Fibroblast of skin of left quadriceps (primary cell): ENCODE measurements at regions not wholly inside any gene's neighbourhood (a gene's known extent, or its start where the extent isn't known, plus 50 kb on each side); places are given as distances from the start of the nearest gene placed in this dataset.

Experiments
- DNase-seq, 2 experiments: peaks; one replicate each; pipeline ENCODE4 v3.0.0-alpha.2; 2013; ENCODE audit warnings: low read depth in 2 of 2

DNA sequence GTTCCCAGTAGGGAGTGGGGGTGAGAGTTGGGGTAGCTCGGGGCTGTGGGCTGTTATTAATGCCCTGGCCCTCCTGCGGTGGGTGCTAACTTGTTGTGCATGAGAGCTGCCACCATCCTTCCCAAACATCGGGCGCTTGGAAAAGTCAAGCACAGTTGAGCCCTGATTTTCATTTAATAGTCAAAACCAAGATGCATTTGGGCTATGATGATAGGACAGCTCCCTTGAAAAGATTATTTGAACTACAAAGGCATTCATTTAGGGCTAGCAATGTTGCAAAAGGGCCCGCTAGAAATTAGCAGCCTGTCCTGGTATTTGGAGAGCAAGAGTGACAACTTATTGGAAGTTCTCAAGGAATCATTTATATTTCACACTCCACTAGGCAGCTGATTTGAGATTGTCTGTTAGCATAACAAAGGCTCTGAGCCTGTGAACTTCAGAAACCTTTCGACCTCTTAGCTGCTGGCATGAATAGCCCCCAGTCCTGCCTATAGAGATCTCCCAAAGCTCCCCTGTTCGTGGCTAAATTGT lies 128.2 kb upstream of the TMEM161B start:
- DNase-seq = no peak

DNA sequence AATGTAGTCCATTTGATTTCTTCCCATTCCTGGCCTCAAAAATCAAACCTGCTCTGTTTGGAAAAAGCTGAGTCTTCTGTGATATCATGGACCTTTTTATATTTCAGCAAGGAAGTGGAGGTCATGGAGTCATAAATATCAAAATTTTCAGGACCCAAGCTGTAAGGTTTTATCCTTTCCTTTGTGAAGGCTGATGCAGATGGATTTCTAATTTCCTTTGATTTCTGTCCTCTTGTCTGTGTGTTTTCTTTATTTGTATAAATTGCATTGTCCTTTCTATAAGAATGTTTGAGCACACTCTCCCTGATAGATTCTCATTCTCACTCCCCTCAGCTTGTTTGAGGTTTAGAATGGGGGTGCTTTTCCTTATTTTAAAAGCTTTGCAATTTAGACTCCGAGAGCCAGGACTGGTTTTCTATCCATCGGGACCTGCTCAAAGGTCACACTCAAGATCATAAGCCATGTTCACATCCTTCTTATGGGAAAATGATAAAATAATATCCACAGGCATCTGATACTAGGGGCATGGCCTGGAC lies 127.4 kb upstream of the TMEM161B start:
- DNase-seq = no peak

DNA sequence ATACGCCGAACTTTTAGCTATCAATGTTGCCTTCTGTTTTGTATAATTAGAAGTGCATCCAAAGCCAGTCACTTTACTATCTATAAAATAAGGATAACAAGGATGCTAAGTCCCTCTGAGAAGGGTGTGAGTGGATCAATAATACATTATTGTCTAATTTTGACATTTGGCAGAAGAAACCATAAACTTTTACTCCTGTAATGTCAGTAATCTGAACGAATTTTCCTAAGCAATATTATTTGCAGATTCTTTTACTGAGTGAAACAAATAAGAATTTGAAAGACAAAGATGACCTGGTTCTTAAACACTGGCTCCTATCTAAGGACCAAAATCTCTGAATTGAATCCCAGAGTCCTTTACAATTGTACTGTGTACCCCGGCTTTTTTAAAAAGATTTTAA lies 126.6 kb upstream of the TMEM161B start:
- no peak for DNase-seq

DNA sequence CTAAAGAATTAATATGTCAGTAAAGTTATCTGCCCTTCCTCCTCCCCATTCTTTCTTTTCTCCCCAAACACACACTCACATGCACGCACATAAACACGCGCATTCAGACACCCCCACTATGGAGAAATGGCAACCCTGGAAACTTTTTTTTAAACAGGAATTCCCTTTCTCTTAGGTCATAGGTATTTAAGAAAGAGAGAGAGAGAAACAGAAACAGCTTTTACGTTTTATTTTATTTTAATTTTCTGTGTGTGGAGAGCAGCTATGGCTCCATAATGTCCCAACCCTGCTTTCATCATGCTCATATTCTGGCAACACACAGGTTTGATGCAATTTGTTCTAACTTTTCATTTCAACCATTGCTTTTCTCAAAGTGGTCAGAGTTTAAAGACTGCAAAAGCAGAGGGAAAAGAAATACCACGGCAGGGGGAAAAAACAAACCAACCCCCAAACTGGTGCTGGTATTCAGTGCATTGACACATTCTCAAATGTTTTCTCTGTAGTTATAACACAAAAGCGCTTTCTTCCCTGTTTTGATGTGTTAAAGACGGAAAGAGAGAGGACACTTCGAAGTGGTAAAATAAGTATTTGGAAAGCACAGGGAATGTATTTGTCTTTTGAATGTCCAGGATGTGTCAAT lies 126.0 kb upstream of the TMEM161B start:
- DNase-seq = no peak

DNA sequence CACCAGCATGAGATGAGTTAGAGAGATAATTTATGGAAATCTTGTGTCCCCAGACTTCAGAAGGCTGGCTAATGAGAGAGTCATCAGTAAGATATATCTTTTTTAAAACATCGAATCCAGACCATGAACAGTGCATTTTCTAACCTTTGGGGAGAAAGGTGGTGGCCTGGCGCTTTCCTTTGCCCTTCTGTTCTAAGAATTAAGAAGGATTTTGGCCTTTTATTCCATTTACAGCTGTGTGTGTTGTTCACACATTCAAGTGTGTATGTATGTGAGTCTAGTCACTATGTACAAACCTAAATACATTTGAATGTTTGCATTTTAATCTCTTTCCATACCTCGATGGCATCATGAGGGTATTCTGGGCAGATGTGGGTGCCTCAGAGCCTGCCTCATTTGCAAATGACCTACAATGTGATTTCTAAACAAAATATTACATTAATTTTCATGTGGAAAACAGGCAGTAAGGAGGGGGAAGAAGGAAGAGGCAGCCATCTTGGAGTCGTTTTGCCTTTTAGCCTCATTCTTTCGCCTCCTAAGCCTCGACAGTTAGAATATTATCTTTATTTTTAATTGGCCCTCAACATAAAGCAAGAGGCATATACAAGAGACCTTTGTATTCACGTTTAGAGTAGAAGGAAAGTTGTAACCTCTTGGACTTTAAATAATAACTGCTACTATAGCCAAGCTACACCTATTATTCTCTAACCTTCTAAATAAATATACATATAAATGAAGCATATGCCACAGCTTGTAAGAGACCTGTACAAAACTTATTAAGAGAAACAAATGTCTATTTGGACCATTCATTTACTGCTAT lies 125.3 kb upstream of the TMEM161B start:
- DNase-seq = no peak

DNA sequence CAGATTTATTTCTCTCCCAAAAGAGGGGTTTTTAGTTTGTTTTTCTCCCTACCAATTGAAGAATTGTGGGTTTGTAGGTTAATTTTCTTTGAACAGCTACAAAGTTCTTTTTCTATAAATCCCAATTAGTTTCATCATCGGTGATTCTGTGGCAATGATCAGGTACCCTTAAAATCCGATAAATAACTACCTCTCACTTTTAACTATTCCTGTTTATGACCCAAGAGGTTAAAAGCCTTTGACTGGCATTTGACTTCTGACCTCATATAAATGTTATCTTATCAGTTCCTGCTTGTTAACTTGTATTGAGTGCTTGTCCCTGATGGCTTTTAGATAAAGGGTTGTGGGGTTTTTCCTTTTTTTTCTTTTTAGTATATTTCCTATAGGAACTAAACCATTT lies 124.4 kb upstream of the TMEM161B start:
- DNase-seq = no peak

DNA sequence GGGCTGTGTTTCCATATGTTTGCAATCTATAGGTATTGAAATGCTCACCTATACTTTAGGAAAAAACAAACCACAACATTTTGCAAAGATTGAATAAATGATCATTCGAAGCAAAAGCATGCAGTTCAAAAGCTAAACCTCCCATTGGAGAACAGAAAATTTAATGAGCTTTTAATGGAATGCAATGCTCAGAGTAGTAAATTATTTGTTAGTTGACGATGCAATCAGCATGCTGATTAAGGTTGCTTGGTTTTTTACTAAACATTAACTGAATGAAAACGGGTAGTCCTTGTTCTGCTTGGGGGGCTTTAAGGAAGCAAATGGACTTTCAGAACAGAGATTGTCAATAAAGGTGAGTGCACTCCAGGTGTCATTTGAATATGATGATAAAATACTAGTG lies 123.3 kb upstream of the TMEM161B start:
- no peak for DNase-seq

DNA sequence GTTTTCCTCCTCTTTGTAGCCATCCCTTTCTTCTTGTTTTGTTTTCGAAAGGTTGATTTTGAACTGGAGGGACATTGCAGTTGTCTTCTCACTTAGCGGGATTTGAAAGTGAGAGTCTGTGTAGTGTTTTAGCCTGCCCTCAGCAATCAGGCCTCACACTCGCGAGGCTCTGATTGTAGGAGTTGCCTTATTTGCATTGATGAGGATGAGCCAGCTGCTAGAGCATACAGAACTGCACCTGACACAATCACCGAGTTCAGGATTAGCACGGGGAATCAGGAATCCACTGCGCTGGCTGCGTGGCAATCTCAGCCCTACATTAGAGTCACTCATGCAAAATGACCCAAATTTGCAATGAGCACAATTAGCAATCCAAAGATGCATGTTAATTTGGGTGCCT lies 122.5 kb upstream of the TMEM161B start:
- no peak for DNase-seq

DNA sequence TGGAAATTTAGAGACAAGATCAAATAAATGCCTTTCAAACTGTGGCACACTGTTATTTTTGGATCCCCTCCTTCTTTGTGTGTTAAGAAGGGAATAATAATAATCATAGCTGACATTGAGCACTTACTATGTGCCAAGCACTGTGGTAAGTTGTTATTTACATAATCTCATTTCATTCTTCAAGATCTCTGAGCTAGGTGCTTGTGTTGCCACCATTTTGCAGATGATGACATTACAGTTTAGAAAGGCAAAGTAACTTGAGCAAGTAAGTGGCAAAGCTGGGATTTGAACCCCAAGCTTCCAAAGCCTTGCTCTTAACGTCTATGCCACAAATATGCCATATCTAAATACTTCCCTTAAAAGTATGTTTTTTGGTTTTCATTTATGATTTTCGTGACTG lies 121.8 kb upstream of the TMEM161B start:
- DNase-seq = no peak

DNA sequence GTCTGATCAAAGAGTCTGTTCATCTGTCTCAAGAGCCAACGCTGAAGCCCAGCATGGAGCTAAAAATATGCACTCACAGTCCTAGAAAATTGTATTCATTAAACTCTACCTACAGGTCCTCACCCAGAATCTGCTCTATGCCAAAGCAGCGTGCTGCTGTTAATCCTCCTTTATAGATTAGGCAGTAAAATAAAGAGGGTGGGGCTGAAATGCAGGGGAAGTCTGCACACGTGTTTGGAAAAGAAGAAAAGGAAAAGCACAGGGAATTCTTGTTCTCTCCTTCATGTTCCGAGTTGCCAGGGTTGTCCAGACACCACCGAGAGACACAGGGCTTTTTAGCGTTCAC lies 121.4 kb upstream of the TMEM161B start:
- DNase-seq = no peak

DNA sequence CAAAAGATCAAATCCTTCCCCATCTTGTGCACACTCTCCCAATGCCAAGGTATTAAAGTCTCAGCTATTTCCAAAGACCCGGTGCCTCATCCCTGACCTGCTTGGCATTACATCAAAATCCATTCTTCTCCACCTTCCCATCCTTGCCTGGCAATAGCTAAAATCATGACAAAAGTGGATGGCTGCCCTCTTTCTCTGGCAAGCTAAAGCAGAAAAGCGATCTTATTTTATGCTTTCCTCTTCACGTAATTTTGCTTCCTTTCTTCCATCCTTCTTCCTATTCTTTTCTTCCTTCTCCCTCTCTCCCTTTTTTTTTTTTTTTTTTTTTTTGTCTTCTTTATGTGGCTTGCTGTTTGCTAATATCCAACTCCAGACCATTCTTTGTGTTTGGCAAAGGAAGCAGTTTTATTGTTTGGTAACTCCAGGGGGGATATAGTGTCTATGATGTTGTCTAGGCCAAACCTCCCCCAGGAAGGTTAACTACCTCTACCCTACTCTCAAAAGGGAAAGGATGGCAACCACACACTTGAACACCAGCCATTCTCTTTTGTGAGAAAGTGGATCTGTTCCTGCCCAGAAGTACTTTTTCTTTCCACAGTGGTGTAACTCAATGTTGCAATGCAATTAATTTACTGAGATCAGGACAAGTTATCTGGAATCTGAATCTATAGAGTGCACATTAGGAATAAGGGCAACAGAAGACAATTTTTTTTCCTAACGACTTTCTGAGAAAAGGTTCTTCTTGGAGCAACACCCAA lies 120.9 kb upstream of the TMEM161B start:
- DNase-seq = no peak

DNA sequence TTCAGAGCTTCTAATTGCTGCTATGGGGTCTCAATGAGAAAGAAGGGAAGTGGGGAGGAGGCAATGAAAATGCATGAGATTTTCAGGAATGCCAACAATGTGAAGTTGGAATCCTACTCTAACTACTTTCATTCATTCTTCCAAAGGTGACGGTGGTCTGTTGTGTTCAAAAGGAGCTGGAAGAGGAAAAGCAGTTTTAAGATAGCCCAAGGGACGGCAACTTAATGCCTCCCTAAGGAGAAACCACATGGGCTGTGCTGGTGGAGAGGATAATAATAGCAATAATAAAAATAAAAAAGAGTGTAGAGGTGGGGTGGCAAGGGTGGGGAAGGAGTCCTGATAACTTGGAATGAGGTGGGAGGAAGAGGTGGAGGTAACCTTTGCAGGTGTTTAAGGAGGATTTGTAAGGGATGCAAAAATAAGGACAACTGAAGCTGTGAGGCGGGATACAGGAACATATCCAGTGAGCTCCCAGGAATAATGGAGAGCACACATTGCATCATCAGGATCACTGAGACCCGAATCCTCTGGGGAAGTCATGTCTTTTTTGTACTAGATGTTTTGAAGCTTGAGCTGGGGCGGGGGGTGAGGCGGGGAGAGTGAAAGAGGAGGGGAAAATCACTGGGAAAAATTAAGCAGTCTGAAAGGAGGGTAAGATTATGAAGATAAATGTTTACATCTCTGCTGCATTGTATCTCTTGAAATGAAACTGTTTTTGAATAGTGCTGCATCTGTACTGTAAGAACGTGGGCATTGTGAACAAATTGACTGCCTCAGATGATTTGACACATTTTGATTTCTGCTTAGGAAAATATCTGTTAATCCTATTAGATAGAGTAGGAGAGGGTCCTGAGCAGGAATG lies 120.1 kb upstream of the TMEM161B start:
- DNase-seq = no peak

DNA sequence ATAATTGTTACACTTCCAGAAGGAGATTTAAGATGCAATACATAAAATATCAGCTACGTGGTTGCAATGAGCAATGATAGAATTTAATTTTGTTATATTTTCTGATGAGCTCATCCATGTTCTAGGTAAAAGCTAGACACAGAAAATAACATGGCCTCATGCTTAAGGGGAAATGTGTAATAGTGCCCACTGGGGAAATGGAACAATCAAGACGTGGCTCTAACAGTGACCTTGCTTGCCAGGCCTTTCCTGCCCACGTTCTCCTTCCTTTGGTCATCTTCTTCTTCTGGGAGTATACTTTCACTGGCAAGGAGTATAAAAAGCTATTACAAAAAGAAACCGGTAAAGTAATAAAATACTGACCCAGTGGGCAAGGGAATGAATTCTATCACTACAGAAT lies 116.2 kb upstream of the TMEM161B start:
- DNase-seq = no peak

DNA sequence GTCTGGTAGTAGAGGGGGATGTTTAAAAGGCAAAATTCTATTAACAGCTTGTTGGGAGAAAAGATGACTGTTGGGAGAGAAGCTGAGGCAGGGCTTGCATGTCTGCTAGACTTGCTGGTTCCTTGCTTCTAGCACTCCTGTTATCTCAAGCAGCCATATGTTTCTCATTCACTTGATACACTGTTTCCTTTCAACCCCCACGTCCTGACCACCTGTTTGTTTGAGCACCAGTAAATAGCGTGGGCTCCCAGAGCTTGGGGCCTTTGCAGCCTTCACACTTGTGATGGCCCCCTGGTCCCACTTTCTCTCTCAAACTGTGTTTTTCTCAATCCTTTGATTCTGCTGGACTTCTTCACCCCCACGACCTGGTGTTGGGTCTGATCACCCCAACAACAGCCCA lies 111.7 kb upstream of the TMEM161B start:
- DNase-seq = no peak

DNA sequence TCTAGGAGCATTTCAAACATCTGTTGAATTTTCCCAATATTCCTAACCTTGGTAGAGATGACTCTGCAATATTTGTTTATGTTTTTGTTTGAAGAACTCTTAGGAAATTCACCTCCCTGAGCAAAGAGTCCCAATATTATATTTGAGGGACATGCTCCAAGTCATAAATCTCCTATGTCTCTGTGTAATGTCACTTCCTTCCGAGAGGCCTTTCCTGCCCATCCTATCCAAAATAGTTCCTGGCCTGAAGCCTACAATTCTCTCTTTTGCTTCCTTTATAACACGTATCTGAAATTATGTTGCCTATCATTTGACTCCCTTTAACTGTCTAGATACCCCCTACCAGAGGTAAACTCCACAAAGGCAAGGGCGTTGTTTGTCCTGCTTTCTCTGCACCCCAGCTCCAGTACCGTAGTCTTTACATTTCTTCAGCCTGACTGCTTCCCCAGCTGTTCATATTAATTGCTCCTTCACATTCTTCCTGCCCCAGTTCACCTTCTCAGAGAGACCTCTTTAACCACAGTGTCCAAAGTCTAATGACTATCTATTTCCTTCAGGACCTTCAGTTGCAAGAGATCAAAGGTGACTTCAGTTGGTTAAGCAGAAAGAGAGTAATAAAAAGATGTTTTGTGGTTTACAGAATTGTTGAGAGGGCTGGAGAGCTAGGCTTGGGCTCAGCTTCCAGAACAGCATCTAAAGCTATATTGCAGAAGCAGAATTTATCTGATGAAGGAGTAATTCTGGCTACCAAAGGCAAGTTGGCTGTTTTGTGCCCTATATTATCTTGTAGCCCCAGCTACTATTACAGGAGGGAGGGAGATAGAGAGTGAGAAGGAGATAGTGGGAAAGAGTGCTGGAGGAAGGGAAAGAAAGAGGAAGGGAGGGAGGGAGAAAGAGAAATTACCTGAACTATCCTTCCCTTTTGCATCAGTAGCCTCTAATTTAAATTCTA lies 109.3 kb upstream of the TMEM161B start:
- no peak for DNase-seq

DNA sequence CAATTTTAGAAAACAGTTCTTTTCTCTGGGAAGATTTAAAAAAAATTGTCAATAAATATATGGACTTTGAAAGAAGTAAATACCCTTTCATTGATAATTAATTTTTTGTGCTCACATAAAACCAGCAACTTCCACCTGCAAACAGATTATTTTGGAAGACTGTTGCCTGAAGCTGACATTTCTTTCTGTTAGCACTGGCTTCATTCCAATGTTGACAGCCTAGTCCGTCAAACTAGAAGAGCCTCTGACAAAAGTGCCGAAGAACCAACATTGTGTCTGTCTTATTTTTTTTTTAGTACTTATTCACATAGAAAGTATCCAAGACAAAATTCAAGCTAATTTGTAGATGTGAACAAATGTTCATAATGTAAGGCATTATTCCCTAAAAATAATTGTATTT lies 108.6 kb upstream of the TMEM161B start:
- DNase-seq = no peak

DNA sequence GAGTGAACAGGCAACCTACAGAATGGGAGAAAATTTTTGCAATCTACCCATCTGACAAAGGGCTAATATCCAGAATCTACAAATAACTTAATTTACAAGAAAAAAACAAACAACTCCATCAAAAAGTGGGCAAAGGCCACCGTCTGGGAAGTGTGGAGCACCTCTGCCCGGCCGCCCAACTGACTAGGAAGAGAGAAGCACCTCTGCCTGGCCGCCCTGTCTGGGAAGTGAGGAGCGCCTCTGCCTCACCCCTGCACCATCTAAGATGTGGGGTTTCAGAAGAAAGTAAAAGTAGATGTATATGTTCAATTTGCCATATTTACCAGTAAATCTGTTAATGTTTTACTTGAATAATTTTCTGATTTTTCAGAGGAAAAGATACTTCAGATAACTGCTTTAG lies 108.1 kb upstream of the TMEM161B start:
- DNase-seq = no peak

DNA sequence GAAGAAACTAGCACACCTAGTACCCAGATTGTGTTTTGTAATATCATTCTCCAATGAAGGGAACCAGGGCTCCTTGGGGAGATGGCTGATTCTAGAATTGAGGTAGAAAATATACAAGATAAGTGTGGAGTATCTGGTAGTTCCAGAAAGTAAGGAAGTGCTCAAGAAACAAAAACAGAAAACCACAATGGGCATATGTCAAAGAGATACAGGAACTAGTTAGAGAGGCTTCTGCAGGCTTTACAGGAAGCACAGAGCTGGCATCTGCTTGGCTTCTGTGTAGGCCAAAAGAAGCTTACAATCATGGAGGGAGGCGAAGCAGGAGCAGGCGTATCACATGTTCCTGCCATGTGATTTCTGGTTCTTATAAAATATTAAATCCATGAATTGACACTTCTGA lies 105.7 kb upstream of the TMEM161B start:
- no peak for DNase-seq

DNA sequence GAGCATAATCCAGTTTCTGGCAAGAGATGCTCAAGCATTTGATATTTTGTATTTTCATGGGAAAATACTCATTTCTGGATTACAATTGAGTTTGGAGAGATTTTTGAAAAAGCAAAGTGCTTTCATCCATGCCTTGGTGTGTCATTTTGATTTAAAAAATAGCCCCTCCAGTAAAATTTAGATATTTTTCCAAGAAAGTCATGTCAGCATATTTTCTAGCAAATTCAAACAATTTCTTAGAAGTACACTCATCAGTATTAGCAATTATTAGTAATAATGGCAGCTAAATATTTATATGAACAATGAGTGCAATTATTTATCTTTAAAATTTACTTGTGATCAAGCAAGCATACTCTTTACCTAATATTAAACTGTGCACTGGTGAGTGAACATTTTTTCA lies 102.2 kb upstream of the TMEM161B start:
- no peak for DNase-seq

DNA sequence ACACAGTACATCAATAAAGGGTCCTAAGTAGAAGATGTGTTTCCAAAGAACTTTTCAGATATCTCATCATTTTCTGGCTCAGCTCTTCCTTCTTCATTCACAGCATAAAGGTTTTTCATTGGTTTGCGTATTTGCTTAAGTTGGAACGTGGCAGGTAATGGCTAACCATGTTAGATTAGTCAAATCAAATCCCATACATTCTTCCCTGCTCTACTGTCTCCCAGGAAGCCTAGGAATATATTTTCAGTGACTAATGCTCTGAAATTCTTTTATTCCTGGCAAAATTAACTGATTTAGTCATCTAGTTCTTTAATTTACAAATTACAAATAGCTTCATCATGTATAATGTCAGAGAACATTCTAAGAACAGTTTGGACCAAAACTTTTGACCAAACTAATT lies 99.6 kb upstream of the TMEM161B start:
- no peak for DNase-seq
